ENCODE measurements at regions not wholly inside any gene's neighbourhood (a gene's known extent, or its start where the extent isn't known, plus 50 kb on each side); places are given as distances from the start of the nearest gene placed in this dataset.

DNA sequence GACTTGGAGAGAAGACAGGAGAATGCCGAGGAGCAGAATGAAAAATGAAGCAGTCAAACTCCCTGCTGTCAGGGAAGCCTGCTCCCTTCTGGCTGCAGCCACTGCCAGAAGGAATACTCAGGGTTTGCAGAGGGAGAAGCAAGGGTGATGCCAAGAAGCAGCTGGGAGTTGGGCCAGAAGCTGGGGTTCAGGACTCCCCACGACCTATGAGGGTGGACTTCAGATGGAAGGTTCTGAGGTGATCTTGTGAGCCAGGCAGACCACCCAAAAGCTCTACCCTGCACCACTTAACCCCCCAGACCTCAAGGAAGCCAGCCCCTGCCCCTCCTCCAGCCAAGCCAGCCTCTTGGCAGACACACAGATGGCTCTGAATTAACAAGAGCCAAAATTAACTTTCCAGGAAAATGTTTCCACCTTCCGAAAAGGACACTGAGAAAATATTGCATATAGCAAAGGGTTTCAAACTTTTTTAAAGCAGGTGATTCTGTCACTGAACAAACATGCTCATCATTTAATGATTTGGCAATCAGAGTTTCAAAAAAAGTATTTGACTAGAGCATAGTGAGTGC lies 126.0 kb upstream of the ERCC4 start:
- no peak for TF ChIP-seq CTCF (IDR thresholded peaks at IDR 0.05)

GRCh38 chr16:13795131-13795530 lies 124.8 kb upstream of the ERCC4 start:
- no peak for TF ChIP-seq CTCF (IDR thresholded peaks at IDR 0.05)

DNA sequence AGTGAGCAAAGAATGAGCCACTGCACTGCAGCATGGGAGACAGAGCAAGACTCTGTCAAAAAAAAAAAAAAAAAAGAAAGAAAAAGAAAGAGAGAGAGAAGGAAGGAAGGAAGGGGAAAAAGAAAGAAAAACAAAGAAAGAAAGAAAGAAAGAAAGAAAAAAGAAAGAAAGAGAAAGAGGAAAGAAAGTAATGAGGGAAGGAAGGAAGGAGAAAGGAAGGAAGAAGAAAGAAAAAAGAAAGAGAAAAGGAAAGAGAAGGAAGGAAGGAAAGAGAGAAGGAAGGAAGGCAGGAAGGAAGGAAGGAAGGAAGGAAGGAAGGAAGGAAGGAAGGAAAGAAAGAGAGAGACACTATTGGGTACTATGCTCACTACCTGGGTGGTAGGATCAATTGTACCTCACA lies 122.2 kb upstream of the ERCC4 start:
- no peak for TF ChIP-seq CTCF (IDR thresholded peaks at IDR 0.05)

DNA sequence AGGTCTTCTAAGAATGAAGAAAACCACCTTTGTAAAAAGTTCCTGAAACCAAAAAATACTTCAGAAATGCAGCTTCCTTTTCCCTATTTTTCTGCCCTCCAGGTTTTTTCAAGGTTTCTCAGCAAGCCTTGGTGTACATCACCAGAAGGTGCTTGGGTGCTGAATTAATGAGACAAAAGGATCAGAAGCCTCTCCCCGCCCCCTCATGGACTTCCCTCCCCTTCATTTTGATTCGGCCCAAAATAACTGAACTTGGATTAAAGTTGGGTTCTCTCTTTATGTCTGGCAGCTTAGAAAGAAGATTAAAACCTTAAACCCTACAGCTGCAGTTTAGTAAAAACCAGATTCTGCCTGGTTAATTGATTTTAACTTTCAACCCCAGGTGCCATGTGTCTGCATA lies 121.7 kb upstream of the ERCC4 start:
- TF ChIP-seq CTCF (IDR thresholded peaks at IDR 0.05): no peak

- no peak for TF ChIP-seq CTCF (IDR thresholded peaks at IDR 0.05)
Measured at GRCh38 chr16:13803974-13804373, 116.0 kb upstream of the ERCC4 start.

- TF ChIP-seq CTCF (IDR thresholded peaks at IDR 0.05): no peak
Measured at GRCh38 chr16:13805951-13806350, 114.0 kb upstream of the ERCC4 start.

DNA sequence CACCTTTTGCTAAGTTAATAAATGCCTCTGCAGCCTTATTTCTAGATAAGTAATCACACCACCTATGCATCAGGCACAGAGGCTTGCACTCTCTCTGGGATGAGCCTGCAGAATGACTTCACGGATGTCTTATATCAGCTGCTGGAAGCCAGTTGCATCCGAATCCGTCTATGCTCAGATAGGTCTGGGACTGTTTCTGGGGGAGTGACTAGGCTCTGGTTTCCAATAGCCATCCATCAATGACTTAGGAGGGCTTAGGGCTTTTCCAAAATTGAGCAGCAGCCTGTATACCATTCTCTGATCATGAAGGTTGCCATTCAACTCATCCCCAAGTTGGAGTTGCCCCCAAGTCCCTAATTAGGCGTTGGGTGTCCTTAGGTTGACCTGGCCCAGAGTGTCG lies 113.3 kb upstream of the ERCC4 start:
- no peak for TF ChIP-seq CTCF (IDR thresholded peaks at IDR 0.05)

DNA sequence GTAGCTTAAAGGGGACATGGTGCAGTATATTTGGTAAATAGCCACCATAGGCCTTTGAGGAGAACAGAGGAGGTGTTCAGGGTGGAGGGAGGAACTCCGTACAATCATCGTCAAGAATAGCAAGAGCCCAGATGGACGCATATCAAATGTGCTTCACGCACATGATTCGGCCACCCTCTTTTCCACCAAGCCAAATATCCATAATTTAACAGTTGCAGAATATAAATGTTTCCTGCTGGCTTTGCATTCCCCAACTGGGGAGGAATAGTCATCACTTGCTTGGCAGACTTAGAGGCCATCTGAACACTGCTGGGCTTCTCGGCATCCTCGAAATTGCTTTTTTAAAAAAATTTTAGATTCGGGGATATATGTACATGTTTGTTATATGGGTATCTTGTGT lies 111.9 kb upstream of the ERCC4 start:
- TF ChIP-seq CTCF (IDR thresholded peaks at IDR 0.05): no peak

All from LNCAP (cell line).